ENCODE measurements at regions not wholly inside any gene's neighbourhood (a gene's known extent, or its start where the extent isn't known, plus 50 kb on each side); places are given as distances from the start of the nearest gene placed in this dataset.

GRCh38 chr9:19677924-19678323, 110.9 kb downstream of the SLC24A2 start:
- FAIRE-seq, result no peak

More at GRCh38 chr9:19677924-19678323, 110.9 kb downstream of the SLC24A2 start:
- BruUV-seq (replicated peaks), result no TSS peak
- no peaks in the 10 kb centered on the region for H4K20me1 ChIP-seq (ENCODE audit: control insufficient read depth, insufficient read depth)
- TF ChIP-seq ETV6 (conservative IDR thresholded peaks at IDR 0.05 in 1 of 2, IDR thresholded peaks at IDR 0.05 in 1 of 2; ENCODE audit: borderline replicate concordance in 1 of 2, low read depth in 1 of 2) (no peak), ZBTB11 (CRISPR knock-in tag; IDR thresholded peaks at IDR 0.05) (no peak), SMAD5 (IDR thresholded peaks at IDR 0.05; ENCODE audit: low read depth) (no peak), SREBF1 (IDR thresholded peaks at IDR 0.05; ENCODE audit: low read length) (no peak), ZBED1 (IDR thresholded peaks at IDR 0.05; ENCODE audit: borderline replicate concordance) (no peak), ZNF384 (IDR thresholded peaks at IDR 0.05; ENCODE audit: borderline replicate concordance, low read depth, low read length) (no peak), MLLT1 (IDR thresholded peaks at IDR 0.05) (no peak)
- no peak overlapping the region for H3K4me2 ChIP-seq (ENCODE audit: control insufficient read depth, insufficient read depth)
- intact Hi-C loops (cut with micrococcal nuclease; ENCODE audit: unreplicated experiment) (no loop called here), in situ Hi-C loops (cut with MboI) (no loop called here)
- POLR2A ChIA-PET, result no interaction called here
- H3K9me3 ChIP-seq (replicated peaks; ENCODE audit: control insufficient read depth, insufficient read depth, low read length), result no peaks in the 10 kb centered on the region
- no peak overlapping the region for H3K9ac ChIP-seq (ENCODE audit: control insufficient read depth, insufficient read depth, low read length)
- RAD21 ChIA-PET (ENCODE audit: unreplicated experiment), result no interaction called here
- ATAC-seq (no peak), DNase-seq (ENCODE audit: low read depth, low spot score) (no peak)
- no peak overlapping the region for H2AFZ ChIP-seq (ENCODE audit: control insufficient read depth, low read depth, low read length)
- no peak overlapping the region for H3K4me3 ChIP-seq
- no peaks in the 10 kb centered on the region for H3K4me1 ChIP-seq (ENCODE audit: control insufficient read depth, insufficient read depth, low read length)
- H3K27ac ChIP-seq (ENCODE audit: control insufficient read depth, insufficient read depth), result no peak overlapping the region
- SMC1A ChIA-PET (ENCODE audit: uncharacterized antibody, unreplicated experiment), result no interaction called here
- H3K79me2 ChIP-seq (ENCODE audit: control insufficient read depth, insufficient read depth, low read length), result no peaks in the 10 kb centered on the region
- H3K36me3 ChIP-seq (ENCODE audit: control insufficient read depth in 2 of 2, insufficient read depth in 2 of 2, low read length in 1 of 2), result no peaks in the 10 kb centered on the region
- 40% methylated on average over 5 of the region's 5 CpGs for WGBS (ENCODE audit: insufficient coverage, insufficient replicate concordance, low lambda C conversion rate, missing lambda C conversion rate)
- CTCF ChIA-PET, result no interaction called here
- no peaks in the 10 kb centered on the region; a peak in 1 of 4 replicates for H3K27me3 ChIP-seq (replicated peaks in 1 of 2; ENCODE audit: control insufficient read depth in 2 of 2, insufficient read depth in 2 of 2, low read length in 1 of 2)
